ENCODE measurements at regions not wholly inside any gene's neighbourhood (a gene's known extent, or its start where the extent isn't known, plus 50 kb on each side); places are given as distances from the start of the nearest gene placed in this dataset.

GRCh38 chr3:1955750-1956149 lies 142.9 kb upstream of the CNTN4 start:
- WGBS, 2 donors, result 53 to 77% methylated on average over 3 of the region's 3 CpGs
- DNase-seq, result no peak
- TF ChIP-seq CTCF (IDR thresholded peaks at IDR 0.05), result no peak
- FAIRE-seq, result no peak
- H3K4me1 ChIP-seq, result no peaks in the 10 kb centered on the region
- H3K4me3 ChIP-seq, result no peak overlapping the region
- ATAC-seq, result no peak
- H3K27ac ChIP-seq, result no peak overlapping the region
- H3K36me3 ChIP-seq, result no peaks in the 10 kb centered on the region
- no peaks in the 10 kb centered on the region for H3K9me3 ChIP-seq
- H3K27me3 ChIP-seq, result no peaks in the 10 kb centered on the region
- intact Hi-C loops (cut with DNase I), result no loop called here

GRCh38 chr3:1960506-1960905 lies 138.2 kb upstream of the CNTN4 start:
- WGBS, 2 donors, result 39 to 58% methylated on average over 3 of the region's 3 CpGs
- Histone ChIP-seq H3K9me3 (no peaks in the 10 kb centered on the region), H3K4me1 (no peaks in the 10 kb centered on the region), H3K27ac (no peak overlapping the region), H3K4me3 (no peak overlapping the region), H3K27me3 (no peaks in the 10 kb centered on the region), H3K36me3 (no peaks in the 10 kb centered on the region)
- FAIRE-seq (no peak), ATAC-seq (no peak), DNase-seq (no peak)
- TF ChIP-seq CTCF (IDR thresholded peaks at IDR 0.05), result no peak
- intact Hi-C loops (cut with DNase I), result no loop called here

- no peaks in the 10 kb centered on the region for H3K27me3 ChIP-seq
- H3K27ac ChIP-seq, result no peak overlapping the region
- no peak overlapping the region for H3K4me3 ChIP-seq
- H3K36me3 ChIP-seq, result no peaks in the 10 kb centered on the region
- ATAC-seq (no peak), DNase-seq (no peak), FAIRE-seq (no peak)
- 46 to 59% methylated on average over 8 of the region's 8 CpGs for WGBS, 2 donors
- intact Hi-C loops (cut with DNase I), result no loop called here
- no peak for TF ChIP-seq CTCF (IDR thresholded peaks at IDR 0.05)
- H3K9me3 ChIP-seq, result no peaks in the 10 kb centered on the region
- no peaks in the 10 kb centered on the region for H3K4me1 ChIP-seq
These were observed 136.1 kb upstream of the CNTN4 start for GRCh38 chr3:1962396-1963088.

GRCh38 chr3:1963896-1964295 lies 134.8 kb upstream of the CNTN4 start:
- Histone ChIP-seq H3K4me3 (no peak overlapping the region), H3K27ac (no peak overlapping the region), H3K9me3 (no peaks in the 10 kb centered on the region), H3K27me3 (no peaks in the 10 kb centered on the region), H3K4me1 (no peaks in the 10 kb centered on the region), H3K36me3 (no peaks in the 10 kb centered on the region)
- DNase-seq (no peak), ATAC-seq (no peak), FAIRE-seq (no peak)
- WGBS, 2 donors, result 64 to 78% methylated on average over 3 of the region's 3 CpGs
- no peak for TF ChIP-seq CTCF (IDR thresholded peaks at IDR 0.05)
- intact Hi-C loops (cut with DNase I), result no loop called here

- H3K9me3 ChIP-seq, result no peaks in the 10 kb centered on the region
- H3K36me3 ChIP-seq, result no peaks in the 10 kb centered on the region
- no peak for TF ChIP-seq CTCF (IDR thresholded peaks at IDR 0.05)
- H3K27ac ChIP-seq, result no peak overlapping the region
- no peaks in the 10 kb centered on the region for H3K4me1 ChIP-seq
- ATAC-seq (no peak), FAIRE-seq (no peak), DNase-seq (no peak)
- 56 to 57% methylated on average over 2 of the region's 2 CpGs for WGBS, 2 donors
- no peak overlapping the region for H3K4me3 ChIP-seq
- intact Hi-C loops (cut with DNase I), result no loop called here
- H3K27me3 ChIP-seq, result no peaks in the 10 kb centered on the region
These were observed 131.1 kb upstream of the CNTN4 start for GRCh38 chr3:1967525-1967924.
